ENCODE measurements at regions not wholly inside any gene's neighbourhood (a gene's known extent, or its start where the extent isn't known, plus 50 kb on each side); places are given as distances from the start of the nearest gene placed in this dataset.

GRCh38 chr2:215615067-215615802, 179.4 kb upstream of the FN1 start:
- DNase-seq = no peak

GRCh38 chr2:215614296-215614695, 178.4 kb upstream of the FN1 start:
- no peak for DNase-seq

- DNase-seq = no peak
Observed at GRCh38 chr2:215613888-215614287, 178.0 kb upstream of the FN1 start.

- no peak for DNase-seq
Observed at GRCh38 chr2:215613280-215613679, 177.4 kb upstream of the FN1 start.

- no peak for DNase-seq
Observed at GRCh38 chr2:215612786-215613185, 176.9 kb upstream of the FN1 start.

GRCh38 chr2:215611609-215612386, 175.9 kb upstream of the FN1 start:
- no peak for DNase-seq

- DNase-seq = no peak
Observed at GRCh38 chr2:215609089-215610032, 173.5 kb upstream of the FN1 start.

GRCh38 chr2:215607766-215608165, 171.9 kb upstream of the FN1 start:
- DNase-seq = no peak

GRCh38 chr2:215606219-215606618, 170.4 kb upstream of the FN1 start:
- no peak for DNase-seq

GRCh38 chr2:215605214-215605613, 169.3 kb upstream of the FN1 start:
- no peak for DNase-seq

GRCh38 chr2:215604606-215605005, 168.7 kb upstream of the FN1 start:
- no peak for DNase-seq

GRCh38 chr2:215603440-215603839, 167.6 kb upstream of the FN1 start:
- no peak for DNase-seq

- no peak for DNase-seq
Observed at GRCh38 chr2:215602997-215603396, 167.1 kb upstream of the FN1 start.

GRCh38 chr2:215601990-215602721, 166.3 kb upstream of the FN1 start:
- no peak for DNase-seq

GRCh38 chr2:215601526-215601925, 165.7 kb upstream of the FN1 start:
- no peak for DNase-seq

- DNase-seq = no peak
Observed at GRCh38 chr2:215598376-215598975, 162.6 kb upstream of the FN1 start.

GRCh38 chr2:215597577-215597976, 161.7 kb upstream of the FN1 start:
- DNase-seq = no peak

GRCh38 chr2:215594766-215595165, 158.9 kb upstream of the FN1 start:
- no peak for DNase-seq

GRCh38 chr2:215590010-215590745, 154.3 kb upstream of the FN1 start:
- no peak for DNase-seq

- DNase-seq = no peak
Observed at GRCh38 chr2:215583881-215584280, 148.0 kb upstream of the FN1 start.

- no peak for DNase-seq
Observed at GRCh38 chr2:215579809-215580208, 143.9 kb upstream of the FN1 start.

Data from activated CD4-positive, alpha-beta T cell treated with anti-CD3 and anti-CD28 coated beads, Interleukin-2, amount 50 U/mL, for 16 hours (primary cell).